Activated effector memory CD4-positive, alpha-beta T cell treated with Interleukin-2 at 50 U/mL for 16 hours (primary cell): ENCODE measurements at regions not wholly inside any gene's neighbourhood (a gene's known extent, or its start where the extent isn't known, plus 50 kb on each side); places are given as distances from the start of the nearest gene placed in this dataset.
"Not testable (repeated sequence)": the region's sequence is repeated elsewhere in the genome, so short reads cannot be mapped to it uniquely, and the experiment has no call there.

Experiments used
- DNase-seq: peaks from one replicate; pipeline ENCODE4 v3.0.0-alpha.2; 2020

GRCh38 chr6:156268849-156269248, 508.3 kb upstream of the ARID1B start:
- DNase-seq = no peak

DNA sequence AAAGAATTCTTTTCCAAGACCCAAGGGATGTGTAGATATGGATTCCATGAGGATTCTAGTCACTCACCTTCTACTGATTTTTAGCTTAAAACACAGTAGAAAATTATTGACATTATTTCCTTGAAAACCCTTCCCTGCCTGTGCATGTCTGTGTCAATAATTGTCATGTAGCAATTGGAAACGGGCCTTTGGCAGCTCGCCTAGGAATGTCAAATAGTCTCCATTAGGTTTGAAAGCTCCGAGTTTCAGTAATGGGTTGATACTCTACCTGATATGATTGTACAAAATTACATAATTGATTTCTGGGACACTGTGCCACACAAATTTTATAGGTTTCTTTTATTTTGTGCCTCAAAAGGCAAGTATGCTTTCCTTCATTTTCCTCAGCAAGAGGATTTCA, 515.2 kb upstream of the ARID1B start:
- no peak for DNase-seq

GRCh38 chr6:156260815-156261214, 516.4 kb upstream of the ARID1B start:
- DNase-seq = no peak

DNA sequence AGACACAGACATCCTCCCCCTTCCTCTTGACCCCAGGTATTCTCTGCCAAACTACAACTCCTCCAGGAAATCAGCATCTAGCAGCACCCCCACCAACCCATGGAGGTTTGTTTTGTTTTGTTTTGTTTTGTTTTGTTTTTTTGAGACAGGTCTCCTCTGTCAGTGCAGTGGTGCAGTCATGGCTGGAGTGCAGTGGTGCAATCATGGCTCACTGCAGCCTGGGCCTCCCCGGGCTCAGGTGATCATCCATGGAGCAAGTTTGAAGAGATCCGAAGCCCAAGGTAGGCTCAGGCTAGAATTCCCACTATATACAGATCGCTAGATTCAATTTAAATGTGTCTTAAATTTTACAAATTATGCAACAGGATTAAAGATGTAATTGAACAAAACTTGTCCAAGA, 518.2 kb upstream of the ARID1B start:
- DNase-seq = no peak

GRCh38 chr6:156256161-156256560, 521.0 kb upstream of the ARID1B start:
- DNase-seq = no peak

DNA sequence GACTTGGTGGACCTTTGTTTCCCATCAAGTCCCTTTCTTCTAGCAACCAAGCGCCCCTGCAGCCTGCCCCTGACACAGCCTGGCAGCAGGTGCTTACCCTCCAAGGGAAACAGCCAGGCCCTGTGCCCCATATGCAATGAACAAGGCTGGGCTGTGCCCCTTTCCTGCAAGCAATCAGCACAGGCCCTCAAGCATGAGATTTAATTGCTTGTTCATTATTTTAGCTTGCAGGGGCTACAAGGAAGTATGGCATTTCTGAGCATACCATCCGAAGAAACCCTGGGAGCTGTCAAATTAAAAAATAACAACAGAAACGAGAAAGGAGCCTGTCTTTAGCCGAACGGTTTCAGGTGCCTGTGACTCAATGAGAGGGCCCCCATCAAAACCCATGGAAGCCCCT, 522.9 kb upstream of the ARID1B start:
- DNase-seq = no peak

GRCh38 chr6:156250593-156250992, 526.6 kb upstream of the ARID1B start:
- DNase-seq = no peak

DNA sequence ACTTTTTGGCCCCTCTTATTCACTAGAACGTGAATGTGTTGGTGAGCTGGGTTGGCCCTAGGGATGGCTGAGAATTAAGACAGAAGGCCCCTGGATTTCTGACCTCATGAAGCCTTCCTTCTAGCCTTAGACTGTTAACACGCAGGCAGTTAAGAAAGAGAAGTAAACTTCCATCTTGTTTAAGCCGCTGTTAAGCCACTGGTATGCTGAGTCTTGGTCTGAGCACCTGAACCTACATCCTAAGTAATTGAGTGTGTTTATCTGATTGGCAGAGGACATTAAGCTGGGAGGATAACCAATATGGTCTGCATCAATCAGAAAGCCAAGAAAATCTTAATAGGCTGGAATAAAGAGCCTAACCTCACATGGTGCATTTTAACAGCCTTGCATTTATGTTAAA, 535.0 kb upstream of the ARID1B start:
- DNase-seq = no peak

- no peak for DNase-seq
These were observed 546.0 kb upstream of the ARID1B start for GRCh38 chr6:156231026-156231765.

DNA sequence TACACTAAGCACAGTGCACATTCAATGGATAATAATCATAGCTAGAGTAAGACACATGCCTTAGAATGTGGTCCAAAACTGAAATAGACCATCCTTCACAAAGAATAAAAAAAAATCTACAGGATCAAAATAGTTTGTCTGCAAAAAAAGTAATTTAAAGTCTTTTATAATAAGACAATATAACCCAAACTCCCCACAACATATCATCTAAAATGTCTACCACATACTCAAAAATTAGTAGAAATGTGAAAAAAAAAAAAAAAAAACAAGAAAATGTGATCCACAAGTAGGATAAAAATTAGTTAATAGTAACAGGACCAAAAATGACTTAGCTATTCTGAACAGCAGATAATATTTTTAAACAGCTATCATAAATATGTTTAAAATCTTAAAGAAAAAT, 557.2 kb upstream of the ARID1B start:
- no peak for DNase-seq

- DNase-seq = no peak
These were observed 571.5 kb upstream of the ARID1B start for GRCh38 chr6:156205678-156206077.

GRCh38 chr6:156199182-156199581, 578.0 kb upstream of the ARID1B start:
- DNase-seq = no peak

DNA sequence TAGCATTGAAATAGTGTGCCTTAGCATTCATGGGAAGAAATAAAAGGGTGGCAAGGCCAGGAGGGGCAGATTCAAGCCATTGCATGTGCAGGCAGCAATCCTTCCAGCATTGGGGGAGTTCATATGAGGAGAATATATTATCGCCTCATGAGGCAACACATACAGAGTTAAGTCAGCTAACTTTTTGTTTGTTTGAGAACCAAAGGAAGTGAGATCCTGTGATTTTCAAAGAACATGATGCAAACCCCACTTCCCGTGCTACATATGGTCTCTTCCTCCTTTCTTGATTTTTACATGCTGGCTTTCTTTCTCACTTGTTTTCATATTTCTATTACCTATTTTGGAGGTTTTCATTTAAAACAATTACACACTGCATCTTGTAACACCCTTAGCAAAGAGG, 579.7 kb upstream of the ARID1B start:
- DNase-seq = no peak

DNA sequence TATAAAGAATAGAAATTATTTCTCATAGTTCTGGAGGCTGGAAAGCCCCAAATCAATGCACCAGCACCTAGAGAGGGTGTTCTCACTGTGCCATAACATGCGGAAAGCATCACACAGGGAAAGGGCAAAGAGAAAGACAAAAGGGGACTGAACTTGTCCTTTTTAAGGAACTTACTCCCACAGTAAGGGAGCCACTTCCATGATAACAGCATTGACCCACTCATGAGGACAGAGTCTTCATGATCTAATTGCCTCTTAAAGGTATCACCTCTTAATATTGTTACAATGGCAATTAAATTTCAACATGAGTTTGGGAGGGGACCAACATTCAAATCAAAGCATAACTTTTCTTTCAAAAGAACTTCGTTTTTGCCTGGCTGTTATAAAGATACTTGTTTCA, 582.2 kb upstream of the ARID1B start:
- DNase-seq = no peak

GRCh38 chr6:156193381-156193780, 583.8 kb upstream of the ARID1B start:
- no peak for DNase-seq

DNA sequence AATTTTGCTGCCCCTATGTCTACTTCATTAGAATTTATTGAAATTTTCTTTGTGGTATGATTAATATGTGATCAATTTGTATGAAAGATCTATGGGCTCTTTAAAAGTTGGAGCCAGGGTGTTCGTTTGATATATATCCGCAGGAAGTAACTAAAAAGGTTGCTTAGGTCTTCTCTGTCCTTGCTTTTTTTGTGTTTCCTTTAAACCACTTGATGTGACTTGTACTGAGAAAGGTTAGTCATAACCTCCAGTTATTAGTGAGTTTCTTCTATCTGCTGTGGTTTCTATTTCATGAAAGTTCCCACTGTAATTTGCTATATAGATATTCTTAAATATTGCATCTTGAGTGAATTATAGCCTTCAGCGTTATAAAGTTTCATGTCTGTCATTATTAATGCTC, 585.3 kb upstream of the ARID1B start:
- no peak for DNase-seq

DNA sequence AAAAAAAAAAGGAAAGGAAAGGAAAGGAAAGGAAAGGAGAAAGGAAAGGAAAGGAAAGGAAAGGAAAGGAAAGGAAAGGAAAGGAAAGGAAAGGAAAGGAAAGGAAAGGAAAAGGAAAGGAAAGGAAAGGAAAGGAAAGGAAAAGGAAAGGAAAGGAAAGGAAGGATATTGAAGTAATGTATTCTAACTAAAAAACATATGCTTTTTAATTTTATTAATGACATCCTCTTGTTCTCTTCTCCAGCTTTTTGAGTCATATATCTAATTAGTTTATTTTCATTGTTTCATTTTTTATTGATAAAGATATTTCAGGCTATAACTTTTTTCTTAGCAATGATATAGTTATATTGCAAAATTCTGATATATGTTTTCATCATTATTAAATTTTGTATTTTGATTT, 585.8 kb upstream of the ARID1B start:
- not testable (repeated sequence) for DNase-seq

DNA sequence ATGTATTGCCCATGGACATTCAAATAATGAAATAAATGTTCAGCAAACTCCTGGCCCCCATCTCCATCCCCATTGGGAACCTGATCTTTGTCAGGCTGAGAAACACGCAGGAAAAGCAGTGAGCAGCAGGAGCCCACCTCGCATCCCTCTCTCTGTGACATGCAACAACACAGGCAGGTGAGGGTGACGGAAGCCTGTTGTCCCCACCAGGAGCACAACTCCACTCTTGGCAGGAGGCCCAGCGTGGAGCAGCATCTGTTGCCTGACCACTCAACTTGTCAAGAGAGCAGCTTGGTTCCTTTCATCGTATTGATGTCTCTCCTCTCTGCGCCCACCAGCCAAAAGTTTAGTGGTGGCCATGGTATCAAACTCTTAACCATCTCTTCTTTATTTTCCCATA, 586.9 kb upstream of the ARID1B start:
- no peak for DNase-seq

- no peak for DNase-seq
These were observed 587.5 kb upstream of the ARID1B start for GRCh38 chr6:156189714-156190113.

- no peak for DNase-seq
These were observed 588.0 kb upstream of the ARID1B start for GRCh38 chr6:156189195-156189594.

DNA sequence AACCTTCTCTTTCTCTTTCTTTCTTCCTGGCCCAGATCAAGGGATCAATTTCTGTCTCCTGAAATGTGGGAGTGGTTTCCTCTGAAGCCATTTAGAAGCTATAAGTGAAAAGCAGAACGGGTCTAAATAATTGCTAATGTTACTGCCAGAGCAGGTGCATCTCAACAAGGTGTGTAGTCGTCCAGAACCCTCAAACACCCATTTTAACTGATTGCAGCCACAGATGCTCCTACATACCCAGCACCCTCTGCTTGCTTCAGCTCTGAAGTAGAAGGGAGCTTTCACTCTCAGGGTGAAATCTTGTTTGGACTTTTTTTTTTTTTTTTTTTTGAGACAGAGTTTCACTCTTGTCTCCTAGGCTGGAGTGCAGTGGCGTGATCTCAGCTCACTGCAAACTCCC, 592.1 kb upstream of the ARID1B start:
- no peak for DNase-seq

- no peak for DNase-seq
These were observed 593.5 kb upstream of the ARID1B start for GRCh38 chr6:156183678-156184077.

GRCh38 chr6:156182356-156182755, 594.8 kb upstream of the ARID1B start:
- DNase-seq = no peak

DNA sequence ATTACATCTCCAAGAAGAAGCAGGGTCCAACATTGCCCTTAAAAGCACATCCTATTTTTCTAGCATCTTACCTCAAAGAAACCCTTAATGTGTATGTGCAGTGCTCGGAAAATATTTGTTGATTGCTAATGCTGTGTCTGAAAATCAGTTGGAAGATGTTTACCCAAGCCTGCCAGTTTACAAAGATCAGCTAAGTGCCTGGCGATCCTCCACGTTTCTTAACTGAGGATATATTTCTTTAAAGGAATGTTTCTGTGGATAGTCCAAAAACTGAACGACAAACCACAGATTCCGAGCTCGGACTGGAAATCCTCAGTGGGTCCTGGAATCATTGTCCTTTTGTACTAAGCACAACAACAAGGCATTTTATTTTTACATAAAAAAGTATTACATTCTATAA, 595.7 kb upstream of the ARID1B start:
- no peak for DNase-seq

GRCh38 chr6:156175971-156176421, 601.2 kb upstream of the ARID1B start:
- DNase-seq = no peak
